ENCODE measurements at regions not wholly inside any gene's neighbourhood (a gene's known extent, or its start where the extent isn't known, plus 50 kb on each side); places are given as distances from the start of the nearest gene placed in this dataset.

DNA sequence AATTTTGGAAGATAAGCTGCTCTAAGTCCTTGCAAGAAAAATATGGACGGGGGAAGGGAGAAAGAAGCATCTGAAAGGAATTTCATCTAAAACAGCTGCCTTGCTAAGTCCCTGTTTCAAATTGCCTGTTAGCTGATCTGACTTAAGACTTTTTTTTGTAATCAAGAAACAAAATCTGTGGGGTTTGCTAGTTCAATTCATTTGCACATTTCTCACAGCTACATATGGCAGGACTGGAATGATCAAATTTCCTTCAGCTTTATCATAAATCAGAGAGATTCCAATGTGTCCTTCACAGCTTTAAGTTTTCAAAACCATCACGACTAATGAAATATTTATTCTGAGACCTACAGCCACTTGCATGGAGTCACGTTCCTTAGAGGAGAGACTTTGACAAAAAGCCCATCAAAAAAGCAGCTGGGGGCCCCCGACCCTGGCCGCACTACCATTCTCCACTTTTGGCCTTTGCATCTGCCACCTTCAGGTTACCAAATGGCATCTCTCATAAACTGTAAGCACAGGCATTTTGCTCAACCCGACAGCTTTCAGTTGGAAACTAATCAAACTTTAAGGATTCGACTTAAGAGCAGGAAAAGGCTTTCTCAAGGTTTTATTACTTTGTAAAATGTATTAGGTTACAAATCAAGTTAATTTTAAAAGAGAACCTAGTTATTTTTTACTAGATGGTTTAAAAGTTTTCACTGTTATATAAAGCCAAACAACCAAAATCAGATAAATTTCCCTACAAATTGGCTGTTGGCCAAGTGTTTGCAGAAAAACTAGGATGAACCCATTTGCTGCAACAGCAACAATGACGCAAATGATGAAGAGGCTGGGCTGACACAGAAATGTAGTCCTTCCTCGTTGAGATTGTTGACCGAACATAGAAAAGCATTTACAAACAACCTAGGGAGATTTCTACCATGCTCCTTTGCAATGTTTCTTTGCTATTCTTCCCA lies 100.4 kb upstream of the RND3 start:
- peak in 1 of 3 donors; percentile 49 for DNase-seq

GRCh38 chr2:150586858-150587257 lies 99.4 kb upstream of the RND3 start:
- DNase-seq: peak in 1 of 3 donors; percentile 11

GRCh38 chr2:150585221-150585971 lies 97.9 kb upstream of the RND3 start:
- DNase-seq: no peak

DNA sequence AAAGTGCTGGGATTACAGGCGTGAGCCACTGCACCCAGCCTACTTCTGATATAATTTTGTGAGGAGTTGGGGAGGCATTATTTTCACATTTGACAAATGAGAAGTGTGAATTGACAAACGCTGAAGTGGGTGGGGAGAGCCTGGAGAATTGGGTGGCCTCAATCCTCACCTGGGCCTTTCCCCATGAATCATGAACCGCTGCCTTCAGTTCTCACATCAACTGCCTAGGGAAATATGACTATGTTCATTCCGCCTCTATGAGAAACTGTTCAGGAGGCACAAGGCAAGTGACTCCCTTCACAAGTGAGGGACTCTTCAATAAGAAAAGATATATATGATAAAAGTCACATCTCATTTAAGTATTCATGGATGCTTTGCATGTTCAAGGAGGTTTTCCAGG lies 96.6 kb upstream of the RND3 start:
- DNase-seq: no peak

GRCh38 chr2:150581717-150582472 lies 94.4 kb upstream of the RND3 start:
- DNase-seq: no peak

- DNase-seq: no peak
These were observed 91.0 kb upstream of the RND3 start for GRCh38 chr2:150578481-150578880.

- no peak for DNase-seq
These were observed 88.4 kb upstream of the RND3 start for GRCh38 chr2:150575861-150576260.

DNA sequence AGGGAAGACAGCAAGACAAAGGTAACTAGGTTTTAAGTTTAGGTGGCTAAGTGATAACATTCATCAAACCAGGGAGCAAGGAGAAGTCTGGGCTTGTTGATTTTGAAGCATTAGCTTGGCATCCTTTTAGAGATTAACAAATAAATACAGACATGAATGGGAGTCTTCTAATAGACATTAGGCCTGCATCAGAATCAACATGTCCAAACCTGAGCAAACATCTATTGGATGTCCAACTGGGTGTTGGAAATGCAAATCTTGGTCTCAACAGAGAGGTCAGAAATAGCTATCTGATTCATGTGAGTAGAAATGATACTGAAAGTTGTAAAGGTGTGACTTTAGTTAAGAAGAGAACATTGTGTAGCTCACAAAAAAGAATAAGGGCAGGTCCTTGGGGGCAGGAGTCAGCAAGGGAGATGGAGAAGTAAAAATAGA lies 85.5 kb upstream of the RND3 start:
- no peak for DNase-seq

- no peak for DNase-seq
These were observed 84.8 kb upstream of the RND3 start for GRCh38 chr2:150572194-150572766.

GRCh38 chr2:150571121-150571520 lies 83.7 kb upstream of the RND3 start:
- DNase-seq: no peak

GRCh38 chr2:150570712-150571111 lies 83.2 kb upstream of the RND3 start:
- DNase-seq: peak in 2 of 3 donors; percentile 65 to 89

GRCh38 chr2:150569761-150570160 lies 82.3 kb upstream of the RND3 start:
- DNase-seq: no peak

DNA sequence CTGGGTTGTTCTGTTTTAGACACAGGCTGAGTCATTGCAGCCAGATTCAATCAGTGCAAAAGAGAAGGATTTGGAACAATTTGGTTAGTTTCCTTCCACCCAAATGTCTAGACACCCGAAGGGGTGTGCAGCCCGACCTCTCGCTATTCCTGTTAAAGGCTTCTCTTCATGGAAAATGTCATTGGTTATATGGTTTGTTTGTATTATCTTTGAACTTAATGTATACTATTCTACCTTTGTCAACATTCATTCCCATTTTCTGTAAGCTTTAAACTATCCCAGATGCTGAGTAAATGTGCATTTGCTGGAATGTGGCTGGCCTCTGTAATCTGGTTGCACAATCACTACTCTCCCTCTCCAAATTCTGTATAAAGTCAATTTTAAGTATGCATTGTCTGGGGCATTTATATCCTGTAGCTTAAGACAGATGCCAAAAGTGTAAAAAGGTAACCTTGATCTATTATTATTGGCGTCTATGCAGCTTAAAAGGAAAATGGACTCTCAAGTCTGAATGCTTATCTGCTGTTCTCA lies 80.4 kb upstream of the RND3 start:
- peak; percentile 42 to 81 (median 58) for DNase-seq

DNA sequence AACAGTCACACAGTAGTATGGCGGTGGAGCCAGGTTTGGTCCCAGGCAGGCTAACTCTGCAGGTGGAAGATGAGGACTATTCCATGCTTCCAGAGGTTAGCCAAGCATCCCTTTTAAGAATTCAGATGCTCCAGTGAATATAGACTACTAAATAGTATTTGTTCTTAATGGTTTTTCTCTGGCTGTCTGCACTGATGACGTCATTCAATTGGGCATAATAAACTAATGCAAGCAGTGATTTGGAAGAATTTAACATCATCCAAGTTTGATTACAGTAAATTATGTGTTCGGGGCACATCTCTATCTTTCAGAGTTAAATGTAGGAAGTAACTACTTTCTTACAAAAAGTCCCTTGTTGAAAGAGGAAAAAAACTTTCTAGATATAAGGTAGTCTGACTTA lies 78.8 kb upstream of the RND3 start:
- no peak for DNase-seq

GRCh38 chr2:150561076-150561475 lies 73.6 kb upstream of the RND3 start:
- DNase-seq: no peak

- DNase-seq: no peak
These were observed 69.6 kb upstream of the RND3 start for GRCh38 chr2:150557020-150557600.

DNA sequence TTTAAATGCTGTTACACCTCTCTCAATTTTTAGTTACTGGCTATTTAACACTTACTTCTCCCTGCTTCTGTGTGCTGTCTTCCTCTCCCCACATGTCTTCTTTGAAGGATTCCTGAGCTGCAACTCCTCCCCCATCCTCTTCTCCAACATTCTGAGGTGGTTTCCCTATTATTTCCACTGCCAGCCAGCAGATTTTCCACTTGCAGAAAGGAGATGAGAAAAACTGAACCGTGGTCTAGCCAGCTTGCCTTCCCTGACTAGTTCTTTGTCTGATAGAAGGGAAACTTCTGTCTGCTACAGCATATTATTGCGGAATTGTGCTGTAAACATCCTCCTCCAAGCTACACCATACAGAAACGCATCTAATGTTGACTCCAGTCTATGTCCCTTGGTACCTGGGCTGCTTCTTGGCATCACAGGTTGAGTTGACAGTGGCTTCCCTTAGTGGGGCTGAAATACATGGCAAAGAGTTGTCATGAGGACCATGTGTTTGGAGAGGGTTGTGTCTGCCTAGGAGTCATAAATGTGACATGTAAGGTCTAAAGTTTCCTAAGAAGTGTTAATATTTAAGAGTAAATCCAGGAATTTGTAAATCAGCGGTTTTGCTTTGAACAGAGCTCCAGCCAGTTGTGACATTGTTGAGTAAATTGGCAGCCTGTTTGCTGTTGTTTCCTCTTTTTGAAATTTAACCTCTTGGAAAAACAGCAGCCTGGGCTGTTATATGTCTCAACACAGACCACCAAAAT lies 68.3 kb upstream of the RND3 start:
- no peak for DNase-seq

DNA sequence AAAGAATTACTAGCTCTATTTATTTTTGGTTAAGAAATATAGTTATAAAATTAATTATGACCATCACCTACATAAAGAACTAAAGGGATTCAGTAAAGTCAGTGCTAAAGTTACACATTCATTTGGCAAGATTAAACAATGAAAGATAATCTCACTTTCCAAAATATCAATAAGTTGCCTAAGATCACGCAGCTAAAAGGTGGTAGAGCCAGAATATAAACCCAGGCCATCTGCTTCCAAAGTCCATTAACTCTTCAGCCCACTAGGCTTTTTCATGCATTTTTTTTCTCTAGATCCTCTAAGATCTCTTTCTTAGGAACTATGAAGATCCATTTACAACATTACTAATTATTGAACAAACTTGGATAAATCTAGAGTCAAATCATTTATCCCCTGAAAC lies 66.6 kb upstream of the RND3 start:
- no peak for DNase-seq

DNA sequence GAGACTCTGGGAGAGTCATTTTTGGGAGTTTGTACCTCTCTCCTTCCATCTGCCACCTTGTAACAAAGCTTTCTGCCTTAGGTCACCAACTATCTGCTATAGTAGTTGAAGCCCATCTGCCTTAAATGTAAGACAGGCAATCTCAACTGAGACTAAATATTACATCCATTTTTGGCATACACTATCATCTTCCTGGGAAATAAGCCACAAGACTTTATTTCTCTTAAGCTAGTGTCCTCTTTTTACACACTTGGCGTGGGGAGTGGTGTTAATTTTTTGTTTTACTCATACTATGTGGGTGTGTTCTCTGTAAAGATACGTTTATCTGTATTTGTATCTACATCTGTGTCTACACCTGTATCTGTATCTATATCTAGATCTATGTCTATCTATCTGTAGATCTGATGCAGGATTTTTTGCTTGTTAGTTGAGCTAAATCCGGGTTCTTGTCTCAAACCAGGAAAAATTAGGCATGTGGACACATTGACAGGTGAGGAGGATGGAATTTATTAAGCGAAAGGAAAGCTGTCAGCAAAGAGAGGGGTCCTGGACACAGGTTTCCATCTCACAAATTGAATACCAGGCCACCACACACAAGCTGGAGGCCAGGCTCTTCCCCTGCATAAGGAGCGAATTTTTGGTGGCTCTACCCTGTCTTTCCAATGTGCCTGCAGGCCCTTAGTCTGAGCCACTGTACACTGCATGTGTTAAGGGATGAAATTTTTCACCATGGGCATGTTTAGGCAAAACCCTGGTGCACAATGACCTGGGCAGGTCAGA lies 64.8 kb upstream of the RND3 start:
- peak in 1 of 3 donors; percentile 60 for DNase-seq

DNA sequence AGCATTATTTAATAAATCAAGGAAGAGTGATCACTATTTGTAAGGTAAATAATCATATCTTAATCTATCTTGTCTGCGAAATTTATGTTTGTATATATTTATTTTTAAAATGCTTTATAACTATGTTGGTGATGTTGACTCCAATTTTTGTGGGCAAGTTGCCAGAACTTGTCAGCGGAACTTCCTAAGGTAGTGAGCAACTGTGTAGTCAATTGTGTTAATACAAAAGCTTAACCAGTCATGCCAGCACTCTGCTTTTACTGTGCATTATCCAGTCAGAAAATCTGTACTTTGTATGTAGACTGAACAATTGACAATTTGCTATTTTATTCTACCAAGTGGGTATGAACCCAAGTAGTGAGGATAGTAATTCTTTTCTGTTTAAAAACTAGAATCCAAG lies 61.9 kb upstream of the RND3 start:
- no peak for DNase-seq
